HG03439 (cell line): ENCODE measurements at regions not wholly inside any gene's neighbourhood (a gene's known extent, or its start where the extent isn't known, plus 50 kb on each side); places are given as distances from the start of the nearest gene placed in this dataset.
"Not testable (repeated sequence)": the region's sequence is repeated elsewhere in the genome, so short reads cannot be mapped to it uniquely, and the experiment has no call there.

Source experiments
- ATAC-seq: cut with Tn5 transposase; IDR thresholded peaks from one replicate; pipeline ENCODE4 v1.9.1; 2021; ENCODE audit warnings: mild to moderate bottlenecking, moderate library complexity; ENCODE audit not compliant: unreplicated experiment

GRCh38 chr3:20747741-20748140 is 561.7 kb upstream of the SGO1 start:
- no peak for ATAC-seq

GRCh38 chr3:20743553-20744321 is 557.7 kb upstream of the SGO1 start:
- ATAC-seq, result no peak

- ATAC-seq, result no peak
These were observed 557.0 kb upstream of the SGO1 start for GRCh38 chr3:20742903-20743552.

- no peak for ATAC-seq
These were observed 555.4 kb upstream of the SGO1 start for GRCh38 chr3:20741381-20741780.

- no peak for ATAC-seq
These were observed 553.8 kb upstream of the SGO1 start for GRCh38 chr3:20739814-20740213.

GRCh38 chr3:20736287-20736852 is 550.4 kb upstream of the SGO1 start:
- no peak for ATAC-seq

- no peak for ATAC-seq
These were observed 543.2 kb upstream of the SGO1 start for GRCh38 chr3:20729185-20729584.

- ATAC-seq, result no peak
These were observed 540.8 kb upstream of the SGO1 start for GRCh38 chr3:20726786-20727185.

GRCh38 chr3:20724241-20724640 is 538.2 kb upstream of the SGO1 start:
- no peak for ATAC-seq

GRCh38 chr3:20716425-20716824 is 530.4 kb upstream of the SGO1 start:
- ATAC-seq, result not testable (repeated sequence)

- ATAC-seq, result no peak
These were observed 515.6 kb upstream of the SGO1 start for GRCh38 chr3:20701641-20702040.

- no peak for ATAC-seq
These were observed 514.7 kb upstream of the SGO1 start for GRCh38 chr3:20700714-20701113.

- ATAC-seq, result no peak
These were observed 512.9 kb upstream of the SGO1 start for GRCh38 chr3:20698896-20699295.

- ATAC-seq, result no peak
These were observed 510.6 kb upstream of the SGO1 start for GRCh38 chr3:20696388-20697150.

- ATAC-seq, result no peak
These were observed 506.7 kb upstream of the SGO1 start for GRCh38 chr3:20692675-20693074.

GRCh38 chr3:20683910-20684309 is 497.9 kb upstream of the SGO1 start:
- ATAC-seq, result no peak

- no peak for ATAC-seq
These were observed 496.6 kb upstream of the SGO1 start for GRCh38 chr3:20682573-20682972.

GRCh38 chr3:20680990-20681628 is 495.1 kb upstream of the SGO1 start:
- ATAC-seq, result no peak

- ATAC-seq, result no peak
These were observed 487.9 kb upstream of the SGO1 start for GRCh38 chr3:20673866-20674265.

- ATAC-seq, result no peak
These were observed 483.7 kb upstream of the SGO1 start for GRCh38 chr3:20669675-20670074.

- no peak for ATAC-seq
These were observed 483.2 kb upstream of the SGO1 start for GRCh38 chr3:20669184-20669583.
